H1 (cell line): ENCODE measurements at regions not wholly inside any gene's neighbourhood (a gene's known extent, or its start where the extent isn't known, plus 50 kb on each side); places are given as distances from the start of the nearest gene placed in this dataset.

Experiments
- CTCF ChIA-PET: fragments of 300-600 bp; sonication (Branson Sonifier 250); formaldehyde crosslinking; loops from one replicate; lab custom pipeline; 2021; ENCODE audit not compliant: partially characterized antibody; lab: Charles Lee
- POLR2A ChIA-PET: fragments of 300-600 bp; sonication (Branson Sonifier 250); formaldehyde crosslinking; loops from one replicate; lab custom pipeline; 2021; ENCODE audit warnings: inconsistent platforms; ENCODE audit not compliant: partially characterized antibody; lab: Charles Lee
- DNase-seq, 2 experiments: peaks; one replicate each; pipeline versions ENCODE4 v3.0.0 to v3.0.0-alpha.2; 2010 to 2022; ENCODE audit warnings: low spot score in 2 of 2, low read depth in 1 of 2, mixed read lengths in 1 of 2
- FAIRE-seq: peaks from 2 replicates; lab custom pipeline; 2011; peaks lifted over from hg19 to GRCh38; lab: Jason Lieb, UNC
- H2AFZ ChIP-seq: 2 replicates; pipeline ENCODE4 v1.8.1; 2012; ENCODE audit warnings: low read length, inconsistent platforms
- H2AK5ac ChIP-seq: 2 replicates; pipeline ENCODE4 v1.6.1; 2013; ENCODE audit warnings: low read depth, low read length
- H2BK120ac ChIP-seq: replicated peaks from 2 replicates; pipeline ENCODE3; 2013; ENCODE audit warnings: low read depth, low read length, inconsistent platforms
- H2BK12ac ChIP-seq: 2 replicates; pipeline ENCODE4 v1.6.1; 2013; ENCODE audit warnings: low read depth, low read length
- H2BK15ac ChIP-seq: 2 replicates; pipeline ENCODE4 v1.6.1; 2013; ENCODE audit warnings: low read length
- H2BK20ac ChIP-seq: 2 replicates; pipeline ENCODE4 v1.6.1; 2013; ENCODE audit warnings: low read length
- H2BK5ac ChIP-seq: 2 replicates; pipeline ENCODE4 v1.6.1; 2013; ENCODE audit warnings: low read depth, low read length
- H3K14ac ChIP-seq: 2 replicates; pipeline ENCODE4 v1.6.1; 2013; ENCODE audit warnings: inconsistent platforms; ENCODE audit not compliant: insufficient read length
- H3K18ac ChIP-seq: 2 replicates; pipeline ENCODE4 v1.6.1; 2013; ENCODE audit warnings: low read length; ENCODE audit errors: extremely low read depth
- H3K23ac ChIP-seq: 2 replicates; pipeline ENCODE4 v1.6.1; 2013; ENCODE audit warnings: inconsistent platforms; ENCODE audit not compliant: insufficient read length
- H3K23me2 ChIP-seq: 2 replicates; pipeline ENCODE4 v1.6.1; 2013; ENCODE audit warnings: low read depth, low read length
- H3K27ac ChIP-seq: 2 replicates; pipeline ENCODE4 v1.6.1; 2011; ENCODE audit warnings: low read depth, low read length, inconsistent platforms
- H3K27me3 ChIP-seq, 4 experiments: replicated peaks in 1 of 4; 1 replicate in 1 of 4; 2 replicates in 3 of 4; pipeline versions ENCODE4 v1.6.1 to v1.8.1; 2011 to 2013; ENCODE audit warnings: low read length in 3 of 4, mild to moderate bottlenecking in 3 of 4, inconsistent platforms in 2 of 4, mixed read lengths in 2 of 4, moderate library complexity in 1 of 4; ENCODE audit not compliant: control insufficient read depth in 3 of 4, insufficient read depth in 3 of 4; ENCODE audit errors: extremely low read depth in 1 of 4
- H3K36me3 ChIP-seq, 4 experiments: 2 replicates each; pipeline versions ENCODE4 v1.6.1 to v1.8.1; 2011 to 2013; ENCODE audit warnings: mild to moderate bottlenecking in 4 of 4, low read length in 3 of 4, moderate library complexity in 2 of 4, control low read depth in 1 of 4, inconsistent platforms in 1 of 4; ENCODE audit not compliant: insufficient read depth in 4 of 4, control insufficient read depth in 2 of 4
- H3K4ac ChIP-seq: replicated peaks from 2 replicates; pipeline ENCODE3; 2013; ENCODE audit warnings: low read length, low read depth, mixed read lengths, inconsistent platforms; ENCODE audit not compliant: insufficient read length
- H3K4me1 ChIP-seq, 4 experiments: replicated peaks in 1 of 4; 1 replicate in 1 of 4; 2 replicates in 3 of 4; pipeline versions ENCODE4 v1.6.1 to v1.8.1; 2011 to 2013; ENCODE audit warnings: low read length in 3 of 4, inconsistent platforms in 2 of 4, mixed read lengths in 1 of 4; ENCODE audit not compliant: insufficient read depth in 4 of 4, control insufficient read depth in 3 of 4
- H3K4me2 ChIP-seq, 2 experiments: 2 replicates each; pipeline versions ENCODE4 v1.6.1 to v1.8.1; 2011 to 2013; ENCODE audit warnings: low read depth in 2 of 2, low read length in 2 of 2, control low read depth in 1 of 2, inconsistent platforms in 1 of 2, mild to moderate bottlenecking in 1 of 2; ENCODE audit not compliant: insufficient read depth in 1 of 2
- H3K4me3 ChIP-seq, 4 experiments: fragments of 200-600, 300-600 bp in 1 of 4; sonication (generic), shearing (Covaris generic), sonication (Bioruptor Twin) in 1 of 4; 2 replicates each; pipeline versions ENCODE4 v1.5.1 to v1.8.1; 2011 to 2016; ENCODE audit warnings: low read length in 4 of 4, low read depth in 3 of 4, control low read depth in 2 of 4, inconsistent platforms in 2 of 4, mild to moderate bottlenecking in 2 of 4, mixed read lengths in 1 of 4, moderate library complexity in 1 of 4; ENCODE audit not compliant: insufficient read depth in 2 of 4; ENCODE audit errors: extremely low read depth in 1 of 4
- H3K56ac ChIP-seq: replicated peaks from 2 replicates; pipeline ENCODE3; 2013; ENCODE audit warnings: low read depth, mild to moderate bottlenecking, mixed read lengths, low read length, inconsistent platforms; ENCODE audit not compliant: insufficient read length
- H3K79me1 ChIP-seq: 2 replicates; pipeline ENCODE4 v1.6.1; 2013; ENCODE audit warnings: low read depth, low read length, control low read depth
- H3K79me2 ChIP-seq, 2 experiments: 2 replicates each; pipeline versions ENCODE4 v1.6.1 to v1.8.1; 2012 to 2013; ENCODE audit warnings: low read length in 2 of 2, mild to moderate bottlenecking in 2 of 2, inconsistent platforms in 1 of 2; ENCODE audit not compliant: insufficient read depth in 2 of 2, control insufficient read depth in 1 of 2
- H3K9ac ChIP-seq, 4 experiments: replicated peaks in 1 of 4; 1 replicate in 1 of 4; 2 replicates in 3 of 4; pipeline versions ENCODE4 v1.6.1 to v1.8.1; 2011 to 2013; ENCODE audit warnings: low read depth in 3 of 4, low read length in 3 of 4, control low read depth in 2 of 4, mild to moderate bottlenecking in 2 of 4, moderate library complexity in 2 of 4, inconsistent platforms in 1 of 4; ENCODE audit errors: extremely low read depth in 1 of 4
- H3K9me3 ChIP-seq, 2 experiments: 2 replicates each; pipeline versions ENCODE4 v1.6.1 to v1.8.1; 2012 to 2013; ENCODE audit warnings: mild to moderate bottlenecking in 2 of 2, moderate library complexity in 2 of 2, control low read depth in 1 of 2, inconsistent platforms in 1 of 2, low read depth in 1 of 2, low read length in 1 of 2, mixed read lengths in 1 of 2; ENCODE audit not compliant: insufficient read depth in 2 of 2
- H4K20me1 ChIP-seq, 2 experiments: replicated peaks in 1 of 2; 2 replicates each; pipeline versions ENCODE3 to v1.8.1; 2011 to 2013; ENCODE audit warnings: inconsistent platforms in 2 of 2, low read length in 2 of 2, mild to moderate bottlenecking in 1 of 2; ENCODE audit not compliant: insufficient read depth in 2 of 2, control insufficient read depth in 1 of 2
- H4K5ac ChIP-seq: 2 replicates; pipeline ENCODE4 v1.6.1; 2013; ENCODE audit warnings: low read length, low read depth, mixed read lengths, inconsistent platforms; ENCODE audit not compliant: insufficient read length
- H4K8ac ChIP-seq: 2 replicates; pipeline ENCODE4 v1.8.0; 2013; ENCODE audit warnings: mild to moderate bottlenecking, moderate library complexity, low read length, inconsistent platforms; ENCODE audit not compliant: insufficient read depth; ENCODE audit errors: extremely low read depth
- H4K91ac ChIP-seq: replicated peaks from 2 replicates; pipeline ENCODE3; 2013; ENCODE audit warnings: low read length, mixed read lengths, inconsistent platforms; ENCODE audit not compliant: insufficient read length
- MAFK ChIP-seq: IDR thresholded peaks from 2 replicates; pipeline ENCODE4 v1.6.1; 2012; ENCODE audit warnings: low read depth, mild to moderate bottlenecking, improper control_type of control experiment, low read length
- POLR2A ChIP-seq, 2 experiments: IDR thresholded peaks; 1 replicate in 1 of 2; 2 replicates in 1 of 2; pipeline ENCODE4 v1.6.1; 2011; ENCODE audit warnings: low read depth in 2 of 2, low read length in 2 of 2, mild to moderate bottlenecking in 2 of 2; ENCODE audit errors: control extremely low read depth in 1 of 2
- POLR2AphosphoS5 ChIP-seq: IDR thresholded peaks from 2 replicates; pipeline ENCODE4 v1.6.1; 2011; ENCODE audit warnings: low read depth, low read length
- WGBS, 2 experiments: shearing (Covaris generic) in 1 of 2; methylation state at CpG; one replicate each; pipeline versions ENCODE4 v1.1.6 to v1.1.7; 2013 to 2015; ENCODE audit warnings: low lambda C conversion rate in 2 of 2, mixed read lengths in 2 of 2, inconsistent platforms in 1 of 2, low coverage in 1 of 2, missing lambda C conversion rate in 1 of 2; ENCODE audit not compliant: insufficient replicate concordance in 2 of 2, insufficient coverage in 1 of 2, insufficient read length in 1 of 2; ENCODE audit errors: extremely low coverage in 1 of 2, missing lambda C conversion rate in 1 of 2; 5-methylcytosine and 5-hydroxymethylcytosine counted together
- TF ChIP-seq, protein P1 (sequence below): IDR thresholded peaks from 2 replicates; pipeline ENCODE4 v1.6.1; 2012; ENCODE audit warnings: low read length, inconsistent platforms

DNA sequence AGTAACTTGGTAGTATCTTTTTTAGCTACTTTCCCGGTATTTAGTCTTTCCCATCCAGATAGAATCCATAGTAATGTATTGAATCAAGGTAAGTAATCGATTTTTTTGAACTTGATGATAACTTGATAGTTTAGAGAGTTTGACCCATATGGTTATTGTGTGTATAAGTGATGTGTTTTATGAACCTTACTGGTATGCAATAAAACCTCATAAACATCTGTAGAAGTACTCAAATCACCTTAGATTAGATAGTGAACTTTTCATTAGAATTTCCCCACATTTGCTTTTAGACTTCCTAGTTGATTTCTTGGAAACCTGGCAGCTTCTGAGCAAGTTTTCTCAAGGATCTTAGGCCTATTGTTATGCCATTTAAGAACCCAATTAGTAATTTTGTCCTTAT is 80.8 kb upstream of the PDE5A start:
- H4K5ac ChIP-seq, result no peak overlapping the region
- H2BK5ac ChIP-seq, result no peak overlapping the region
- no peak overlapping the region for H3K4ac ChIP-seq
- H2AK5ac ChIP-seq, result no peak overlapping the region
- FAIRE-seq (no peak), DNase-seq (no peak)
- no peak overlapping the region for H2BK12ac ChIP-seq
- no peaks in the 10 kb centered on the region for H3K36me3 ChIP-seq
- H2BK120ac ChIP-seq, result no peak overlapping the region
- no peaks in the 10 kb centered on the region for H3K23me2 ChIP-seq
- TF ChIP-seq POLR2A (IDR thresholded peaks at IDR 0.05; ENCODE audit: control extremely low read depth in 1 of 2, low read depth in 2 of 2, low read length in 2 of 2) (no peak), MAFK (no peak), POLR2AphosphoS5 (no peak)
- TF ChIP-seq, protein P1, sequence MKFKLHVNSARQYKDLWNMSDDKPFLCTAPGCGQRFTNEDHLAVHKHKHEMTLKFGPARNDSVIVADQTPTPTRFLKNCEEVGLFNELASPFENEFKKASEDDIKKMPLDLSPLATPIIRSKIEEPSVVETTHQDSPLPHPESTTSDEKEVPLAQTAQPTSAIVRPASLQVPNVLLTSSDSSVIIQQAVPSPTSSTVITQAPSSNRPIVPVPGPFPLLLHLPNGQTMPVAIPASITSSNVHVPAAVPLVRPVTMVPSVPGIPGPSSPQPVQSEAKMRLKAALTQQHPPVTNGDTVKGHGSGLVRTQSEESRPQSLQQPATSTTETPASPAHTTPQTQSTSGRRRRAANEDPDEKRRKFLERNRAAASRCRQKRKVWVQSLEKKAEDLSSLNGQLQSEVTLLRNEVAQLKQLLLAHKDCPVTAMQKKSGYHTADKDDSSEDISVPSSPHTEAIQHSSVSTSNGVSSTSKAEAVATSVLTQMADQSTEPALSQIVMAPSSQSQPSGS, result no peak
- ChIA-PET POLR2A (no interaction called here), CTCF (no interaction called here)
- no peak overlapping the region for H2BK15ac ChIP-seq
- H3K4me2 ChIP-seq, result no peak overlapping the region
- H3K23ac ChIP-seq, result no peak overlapping the region
- H3K4me1 ChIP-seq, result no peaks in the 10 kb centered on the region
- no peak overlapping the region for H2BK20ac ChIP-seq
- H3K4me3 ChIP-seq, result no peak overlapping the region
- no peak overlapping the region for H3K14ac ChIP-seq
- H4K91ac ChIP-seq, result no peak overlapping the region
- no peak overlapping the region for H3K18ac ChIP-seq
- no peaks in the 10 kb centered on the region for H3K79me1 ChIP-seq
- no peak overlapping the region for H4K8ac ChIP-seq
- H3K79me2 ChIP-seq, result no peaks in the 10 kb centered on the region
- H3K27me3 ChIP-seq, result no peaks in the 10 kb centered on the region
- H3K9me3 ChIP-seq, result peaks cover 9 to 10% of the 10 kb centered on the region in 2 experiments; a peak in 2 of 4 replicates
- no peak overlapping the region for H2AFZ ChIP-seq
- no peaks in the 10 kb centered on the region for H4K20me1 ChIP-seq
- no peak overlapping the region for H3K27ac ChIP-seq
- no peak overlapping the region for H3K9ac ChIP-seq
- no peak overlapping the region for H3K56ac ChIP-seq
- 86% methylated on average over 2 of the region's 2 CpGs; no CpG with 5 or more reads in 1 of the 2 experiments for WGBS, 2 experiments
